Esophagus squamous epithelium (tissue), 4 donors: ENCODE measurements at regions not wholly inside any gene's neighbourhood (a gene's known extent, or its start where the extent isn't known, plus 50 kb on each side); places are given as distances from the start of the nearest gene placed in this dataset.

Experiments used
- CTCF ChIP-seq, 6 experiments: fragments of 450-650 bp in 4 of 6; fragments of 200-600 bp in 2 of 6; sonication (generic) in 2 of 6; IDR thresholded peaks; one replicate each; pipeline ENCODE4 v1.5.1; 2016 to 2019; ENCODE audit warnings: antibody characterized with exemption in 6 of 6, mild to moderate bottlenecking in 4 of 6, moderate library complexity in 4 of 6
- POLR2A ChIP-seq, 4 donors: fragments of 450-650 bp; IDR thresholded peaks; one replicate each; pipeline ENCODE4 v1.6.1; 2017; ENCODE audit warnings: antibody characterized with exemption in 4 of 4, mild to moderate bottlenecking in 4 of 4, moderate library complexity in 3 of 4

GRCh38 chr11:13227676-13228255 lies 49.8 kb upstream of the BMAL1 start:
- TF ChIP-seq CTCF (IDR thresholded peaks at IDR 0.05) (no peak), POLR2A (IDR thresholded peaks at IDR 0.05) (no peak)
